HFFc6 (cell line): ENCODE measurements at regions not wholly inside any gene's neighbourhood (a gene's known extent, or its start where the extent isn't known, plus 50 kb on each side); places are given as distances from the start of the nearest gene placed in this dataset.
A peak's percentile ranks its signal among the peaks of the same experiment; 100 is the strongest.

Source experiments
- DNase-seq: peaks from one replicate; pipeline ENCODE4 v3.0.0-alpha.2; 2018
- H3K27ac Mint-ChIP-seq: 2 replicates; pipeline ENCODE4 v1.8.0; 2020; ENCODE audit warnings: mild to moderate bottlenecking, mixed read lengths
- H3K27me3 Mint-ChIP-seq: 2 replicates; pipeline ENCODE4 v1.8.0; 2021; ENCODE audit warnings: mild to moderate bottlenecking, moderate library complexity, mixed read lengths; ENCODE audit not compliant: insufficient read depth
- H3K36me3 Mint-ChIP-seq: 2 replicates; pipeline ENCODE4 v1.8.0; 2021; ENCODE audit warnings: low read depth, mixed read lengths
- H3K4me1 Mint-ChIP-seq: 2 replicates; pipeline ENCODE4 v1.8.0; 2020; ENCODE audit warnings: low read depth, mixed read lengths
- H3K4me3 Mint-ChIP-seq: 2 replicates; pipeline ENCODE4 v1.8.0; 2020; ENCODE audit warnings: mild to moderate bottlenecking, moderate library complexity, mixed read lengths
- H3K9me3 Mint-ChIP-seq: 2 replicates; pipeline ENCODE4 v1.8.0; 2020; ENCODE audit warnings: mild to moderate bottlenecking, mixed read lengths
- TF ChIP-seq, protein P1 (sequence below): fragments of 200-600 bp; sonication (generic); IDR thresholded peaks from 2 replicates; pipeline ENCODE4 v1.5.0; 2021; ENCODE audit warnings: antibody characterized with exemption, mild to moderate bottlenecking

DNA sequence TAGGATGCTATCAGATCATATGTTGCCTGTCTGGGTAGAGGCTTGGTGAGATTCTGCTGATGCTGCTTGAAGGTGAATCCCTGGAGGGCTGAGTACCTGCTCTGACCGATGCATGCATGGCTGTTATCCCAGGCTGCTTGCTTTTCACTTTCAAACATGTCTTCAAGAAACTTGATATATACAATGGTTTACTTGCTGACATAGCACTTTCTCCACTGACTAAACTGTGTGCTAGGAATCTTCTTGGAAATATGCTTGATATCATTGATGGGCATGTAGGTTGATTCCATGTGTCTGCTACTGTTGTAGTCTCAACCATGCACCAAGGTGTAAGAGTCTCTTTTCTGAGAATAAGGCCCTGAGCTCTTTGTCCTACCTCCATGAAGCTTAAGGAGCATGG, 79.6 kb upstream of the WDR1 start:
- DNase-seq, result no peak
- H3K9me3 Mint-ChIP-seq, result no peaks in the 10 kb centered on the region
- no peak overlapping the region for H3K27ac Mint-ChIP-seq
- TF ChIP-seq, protein P1, sequence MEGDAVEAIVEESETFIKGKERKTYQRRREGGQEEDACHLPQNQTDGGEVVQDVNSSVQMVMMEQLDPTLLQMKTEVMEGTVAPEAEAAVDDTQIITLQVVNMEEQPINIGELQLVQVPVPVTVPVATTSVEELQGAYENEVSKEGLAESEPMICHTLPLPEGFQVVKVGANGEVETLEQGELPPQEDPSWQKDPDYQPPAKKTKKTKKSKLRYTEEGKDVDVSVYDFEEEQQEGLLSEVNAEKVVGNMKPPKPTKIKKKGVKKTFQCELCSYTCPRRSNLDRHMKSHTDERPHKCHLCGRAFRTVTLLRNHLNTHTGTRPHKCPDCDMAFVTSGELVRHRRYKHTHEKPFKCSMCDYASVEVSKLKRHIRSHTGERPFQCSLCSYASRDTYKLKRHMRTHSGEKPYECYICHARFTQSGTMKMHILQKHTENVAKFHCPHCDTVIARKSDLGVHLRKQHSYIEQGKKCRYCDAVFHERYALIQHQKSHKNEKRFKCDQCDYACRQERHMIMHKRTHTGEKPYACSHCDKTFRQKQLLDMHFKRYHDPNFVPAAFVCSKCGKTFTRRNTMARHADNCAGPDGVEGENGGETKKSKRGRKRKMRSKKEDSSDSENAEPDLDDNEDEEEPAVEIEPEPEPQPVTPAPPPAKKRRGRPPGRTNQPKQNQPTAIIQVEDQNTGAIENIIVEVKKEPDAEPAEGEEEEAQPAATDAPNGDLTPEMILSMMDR, result no peak
- no peak overlapping the region for H3K4me3 Mint-ChIP-seq
- peaks cover 6% of the 10 kb centered on the region for H3K27me3 Mint-ChIP-seq
- peaks cover 10% of the 10 kb centered on the region for H3K4me1 Mint-ChIP-seq
- no peaks in the 10 kb centered on the region; the same call in 1 of the 2 replicates for H3K36me3 Mint-ChIP-seq

DNA sequence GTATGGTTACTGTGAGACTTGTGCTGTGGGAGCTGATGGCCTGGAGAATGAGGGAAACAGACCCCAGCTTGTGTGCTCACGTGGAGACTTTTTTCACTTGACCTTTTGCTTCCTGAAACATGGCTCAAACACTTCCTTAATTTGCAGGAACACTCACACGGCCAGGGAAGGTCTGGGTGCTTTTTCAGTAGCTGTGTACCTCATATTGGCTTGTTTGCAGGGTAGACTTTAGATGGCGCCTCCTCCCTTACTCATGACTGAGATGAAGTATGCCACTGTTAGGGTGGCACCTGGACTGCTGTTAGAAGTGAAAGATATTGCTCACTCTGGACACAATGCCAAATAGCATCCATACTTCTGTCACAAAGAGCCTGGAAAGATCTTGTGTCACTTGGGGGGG, 75.7 kb upstream of the WDR1 start:
- Mint-ChIP-seq H3K27ac (no peak overlapping the region), H3K4me1 (peaks cover 23% of the 10 kb centered on the region), H3K4me3 (no peak overlapping the region), H3K27me3 (peaks cover 5% of the 10 kb centered on the region; the same call in 1 of the 2 replicates), H3K9me3 (no peaks in the 10 kb centered on the region), H3K36me3 (no peaks in the 10 kb centered on the region; the same call in 1 of the 2 replicates)
- no peak for DNase-seq
- TF ChIP-seq, protein P1, result peak; percentile 36; the same call in 1 of the 2 replicates

DNA sequence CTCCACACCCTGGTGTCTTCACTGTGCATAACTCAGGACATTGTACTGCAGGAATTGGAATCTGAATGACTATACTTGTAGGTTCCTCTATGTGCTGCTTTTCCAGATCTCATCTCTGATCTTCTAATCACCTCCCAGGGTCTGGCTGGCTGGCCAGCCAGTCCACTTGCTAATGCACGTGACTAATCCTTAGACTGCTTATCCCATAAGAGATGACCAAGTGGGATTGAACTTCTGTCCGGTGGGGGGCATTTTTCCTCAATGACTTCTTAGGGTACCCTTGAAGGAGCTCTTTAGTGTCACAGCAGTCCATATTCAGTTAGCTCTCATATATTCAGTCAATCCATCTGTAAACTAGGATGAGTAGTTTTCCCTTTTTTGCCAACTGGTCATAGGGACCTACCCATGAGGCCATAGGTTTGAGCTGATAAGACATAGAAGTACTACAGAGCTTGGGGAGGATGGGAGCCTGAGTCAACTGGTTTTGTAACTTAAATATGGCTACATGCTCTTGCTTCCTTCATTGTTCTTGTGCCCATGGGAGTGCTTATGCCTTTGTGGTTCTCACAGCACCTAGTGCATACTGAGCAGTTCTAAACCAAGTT, 71.9 kb upstream of the WDR1 start:
- H3K36me3 Mint-ChIP-seq, result no peaks in the 10 kb centered on the region
- DNase-seq, result no peak
- TF ChIP-seq, protein P1, result no peak
- no peaks in the 10 kb centered on the region; the same call in 1 of the 2 replicates for H3K27me3 Mint-ChIP-seq
- no peak overlapping the region for H3K27ac Mint-ChIP-seq
- H3K4me1 Mint-ChIP-seq, result peaks cover 61% of the 10 kb centered on the region
- H3K9me3 Mint-ChIP-seq, result no peaks in the 10 kb centered on the region
- no peak overlapping the region for H3K4me3 Mint-ChIP-seq

DNA sequence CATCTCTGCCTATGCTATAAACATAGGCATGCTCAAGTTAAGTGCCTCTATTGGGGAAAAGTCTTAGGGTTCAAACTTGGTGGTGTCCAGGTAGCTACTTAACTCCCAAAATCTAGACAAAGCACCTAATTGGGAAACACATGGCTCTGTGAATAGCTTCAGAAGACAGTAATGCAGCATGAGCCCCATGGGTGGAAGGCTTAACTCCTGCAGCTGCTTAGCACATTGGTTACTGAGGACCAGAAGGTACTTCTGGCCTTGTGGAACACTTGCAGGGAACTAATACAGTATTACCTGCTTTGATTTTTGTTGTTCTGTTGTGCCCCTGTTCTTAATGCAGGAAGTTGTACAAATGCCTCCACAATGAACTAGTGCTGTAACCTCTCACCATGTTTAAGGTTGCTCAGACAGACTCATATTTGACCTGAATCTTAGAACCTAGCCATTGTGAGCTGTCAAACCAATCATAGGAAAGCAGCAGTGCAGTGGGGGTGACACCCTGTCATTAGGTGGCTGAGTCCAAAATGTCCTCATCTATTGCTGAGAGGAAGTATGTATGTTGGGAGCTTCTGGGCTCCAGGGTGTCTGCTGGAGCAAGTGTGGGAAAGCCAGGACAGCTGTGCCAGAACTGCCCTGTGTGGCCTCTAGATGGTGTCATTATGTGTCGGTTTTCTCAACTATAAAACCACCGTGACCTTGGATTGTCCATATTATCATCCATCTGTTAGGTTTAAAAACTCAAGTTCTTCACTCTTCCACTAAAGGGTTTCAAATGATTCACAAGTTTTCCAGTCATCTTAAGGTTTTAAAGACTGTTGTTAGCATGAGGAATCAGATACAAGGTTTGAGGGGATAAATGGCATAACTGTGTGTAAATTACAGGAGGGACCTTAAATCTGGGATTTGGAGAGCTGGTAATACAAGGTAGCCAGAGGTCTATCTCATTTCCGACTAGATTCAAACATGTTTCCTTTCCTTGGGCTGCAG, 69.9 kb upstream of the WDR1 start:
- no peak overlapping the region; the same call in 1 of the 2 replicates for H3K27ac Mint-ChIP-seq
- DNase-seq, result peak; percentile 20
- peaks cover 71% of the 10 kb centered on the region for H3K4me1 Mint-ChIP-seq
- H3K36me3 Mint-ChIP-seq, result no peaks in the 10 kb centered on the region
- H3K9me3 Mint-ChIP-seq, result no peaks in the 10 kb centered on the region
- no peaks in the 10 kb centered on the region; the same call in none of the 2 replicates for H3K27me3 Mint-ChIP-seq
- no peak overlapping the region for H3K4me3 Mint-ChIP-seq
- TF ChIP-seq, protein P1, result peak; percentile 71

DNA sequence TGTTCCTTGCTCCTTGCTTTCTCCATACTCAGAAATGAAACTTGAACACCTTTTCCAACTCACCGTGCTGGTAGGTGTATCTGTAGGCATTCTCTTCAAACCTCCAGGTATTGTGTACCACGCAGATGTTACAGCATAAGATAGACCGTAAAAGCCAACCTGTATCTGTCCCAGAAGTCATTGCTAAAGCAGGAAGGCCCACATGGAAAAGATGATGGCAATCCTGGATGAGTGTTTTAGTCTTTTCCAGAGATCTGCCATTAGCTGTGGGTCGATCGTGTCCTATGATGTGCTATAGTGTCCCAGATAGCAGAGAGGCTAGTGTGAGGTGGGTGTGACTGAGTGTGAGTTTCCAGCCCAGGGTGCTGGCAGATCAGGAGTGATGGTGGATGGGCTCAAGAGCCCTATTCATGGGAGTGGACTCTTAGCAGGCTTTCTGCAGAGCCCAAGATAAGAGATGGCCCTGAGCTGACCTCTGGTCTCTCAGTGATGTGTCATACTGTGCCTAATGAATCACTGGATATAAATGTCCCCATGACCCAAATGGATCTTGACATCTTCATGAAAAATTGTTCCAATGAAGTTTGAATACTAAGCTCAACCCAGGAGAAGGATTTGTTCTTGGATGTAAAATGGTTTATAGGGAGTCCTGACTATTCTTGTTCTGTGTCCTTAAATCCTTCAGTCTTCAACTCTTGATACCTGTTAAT, 69.1 kb upstream of the WDR1 start:
- Mint-ChIP-seq H3K4me3 (no peak overlapping the region), H3K27ac (peak overlapping the region; percentile 1; the same call in 1 of the 2 replicates), H3K27me3 (no peaks in the 10 kb centered on the region; the same call in none of the 2 replicates), H3K36me3 (no peaks in the 10 kb centered on the region), H3K4me1 (peaks cover 80% of the 10 kb centered on the region), H3K9me3 (no peaks in the 10 kb centered on the region)
- peak; percentile 25 for DNase-seq
- TF ChIP-seq, protein P1, result no peak
